Activated naive CD4-positive, alpha-beta T cell treated with anti-CD3 and anti-CD28 coated beads, Interleukin-2, amount 50 U/mL, for 16 hours (primary cell): ENCODE measurements at regions not wholly inside any gene's neighbourhood (a gene's known extent, or its start where the extent isn't known, plus 50 kb on each side); places are given as distances from the start of the nearest gene placed in this dataset.

Source experiments
- DNase-seq: peaks from one replicate; pipeline ENCODE4 v3.0.0-alpha.2; 2020

DNA sequence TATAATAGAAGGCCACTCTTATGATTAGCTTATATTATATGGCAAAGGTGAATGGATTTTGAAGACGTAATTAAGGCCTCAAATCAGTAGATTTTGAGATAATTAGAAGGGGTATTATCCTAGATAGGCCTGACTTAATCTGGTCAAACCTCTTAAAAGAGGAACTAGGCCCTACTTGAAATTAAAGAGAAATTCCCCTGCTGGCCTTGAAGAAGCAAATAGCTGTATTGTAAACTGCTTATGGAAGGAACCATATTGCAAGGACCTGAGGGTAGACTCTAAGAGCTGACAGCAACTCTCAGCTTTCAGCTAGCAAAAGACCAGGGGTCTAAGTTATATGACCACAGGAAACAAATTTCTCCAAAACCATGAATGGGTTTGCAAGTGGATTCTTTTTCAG, 219.0 kb upstream of the ONECUT1 start:
- DNase-seq: no peak

DNA sequence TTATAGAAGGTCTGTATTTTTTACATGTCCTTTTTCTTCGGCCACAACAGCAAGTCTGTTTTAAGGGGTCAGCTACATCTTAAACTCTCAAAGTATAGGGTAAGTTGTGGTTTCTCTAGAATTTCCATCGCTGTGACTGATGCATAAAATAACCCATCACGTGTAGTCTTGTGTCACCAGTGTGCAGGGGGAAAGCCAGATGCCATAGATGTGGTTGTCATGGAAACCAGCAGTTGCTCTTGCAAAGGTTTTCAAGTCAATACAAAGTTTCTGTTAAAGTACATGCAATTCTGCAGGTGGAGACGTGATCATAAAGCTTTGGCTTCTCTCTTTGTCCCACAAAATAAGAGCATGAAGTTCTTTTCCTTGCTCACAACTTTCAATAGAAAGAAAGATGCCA, 210.3 kb upstream of the ONECUT1 start:
- DNase-seq: no peak

DNA sequence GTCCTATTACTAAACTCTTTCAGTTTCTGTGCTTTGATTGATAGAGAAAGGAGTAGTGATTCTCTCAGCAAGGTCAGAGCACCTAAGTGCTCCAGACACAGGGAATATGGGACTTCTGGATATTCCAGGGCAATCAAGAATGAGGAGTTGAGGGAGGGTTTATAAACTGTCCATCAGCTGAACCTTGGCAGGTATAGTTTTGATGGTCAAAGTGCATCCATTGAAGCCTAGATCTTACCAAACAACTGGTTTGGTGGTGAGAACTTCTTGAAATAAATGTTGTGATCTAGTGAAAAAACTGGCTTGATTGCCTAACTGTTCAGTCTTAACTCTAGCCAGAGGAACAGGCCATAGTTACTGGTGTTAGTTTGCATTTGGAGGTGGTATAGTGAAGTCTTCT, 207.0 kb upstream of the ONECUT1 start:
- DNase-seq: no peak

DNA sequence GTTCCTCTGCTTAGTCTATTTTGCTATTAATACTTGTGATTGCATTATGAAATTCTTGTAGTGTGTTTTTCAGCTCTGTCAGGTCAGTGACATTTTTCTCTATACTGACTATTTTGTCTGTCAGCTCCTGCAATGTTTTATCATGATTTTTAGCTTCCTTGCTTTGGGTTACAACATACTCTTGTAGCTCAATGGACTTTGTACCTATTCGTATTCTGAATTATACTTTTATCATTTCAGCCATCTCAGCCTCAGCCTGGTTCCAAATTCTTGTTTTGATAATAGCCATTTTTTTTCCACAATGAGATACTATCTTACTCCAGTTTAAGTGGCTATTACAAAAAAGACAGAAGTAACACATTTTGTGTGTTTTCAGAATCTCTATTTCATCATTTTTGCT, 204.2 kb upstream of the ONECUT1 start:
- no peak for DNase-seq

DNA sequence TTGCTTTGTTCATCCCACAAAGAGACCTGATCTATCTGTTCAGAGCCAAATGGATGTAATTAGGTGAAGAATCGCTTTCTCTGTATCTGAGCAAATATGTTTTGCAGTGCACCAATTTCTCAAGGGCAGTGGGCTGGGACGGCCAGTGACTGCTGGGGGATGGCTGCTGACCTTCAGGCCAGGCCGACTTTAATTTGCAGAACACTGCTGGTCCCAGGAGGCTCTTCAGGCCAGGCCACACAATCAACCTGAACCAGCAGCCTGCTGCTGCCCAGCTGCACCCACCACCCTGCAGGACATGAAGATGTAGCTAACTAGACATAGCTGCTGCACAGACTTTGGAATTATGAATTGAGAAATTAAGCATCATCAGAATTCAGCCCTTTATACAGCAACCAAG, 194.4 kb upstream of the ONECUT1 start:
- no peak for DNase-seq

DNA sequence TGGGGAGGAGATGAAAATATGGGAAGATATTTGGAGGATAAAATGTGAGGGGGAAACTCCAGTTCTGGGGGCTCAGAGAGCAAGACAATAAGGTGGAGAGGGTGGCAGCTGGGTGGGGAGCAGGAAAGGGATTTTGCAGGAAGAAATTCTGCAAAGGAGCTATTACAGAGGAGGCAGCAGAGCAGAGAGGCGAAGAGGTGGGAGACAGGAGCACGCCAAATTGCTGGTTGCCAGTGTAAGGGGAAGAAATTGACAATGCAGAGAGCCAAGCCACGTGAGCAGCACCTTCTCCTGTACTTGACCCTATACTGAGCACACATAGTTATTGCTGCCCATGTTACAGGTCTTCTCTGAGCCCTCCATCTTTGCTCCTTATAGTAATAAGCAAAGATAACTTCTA, 190.3 kb upstream of the ONECUT1 start:
- DNase-seq: no peak

DNA sequence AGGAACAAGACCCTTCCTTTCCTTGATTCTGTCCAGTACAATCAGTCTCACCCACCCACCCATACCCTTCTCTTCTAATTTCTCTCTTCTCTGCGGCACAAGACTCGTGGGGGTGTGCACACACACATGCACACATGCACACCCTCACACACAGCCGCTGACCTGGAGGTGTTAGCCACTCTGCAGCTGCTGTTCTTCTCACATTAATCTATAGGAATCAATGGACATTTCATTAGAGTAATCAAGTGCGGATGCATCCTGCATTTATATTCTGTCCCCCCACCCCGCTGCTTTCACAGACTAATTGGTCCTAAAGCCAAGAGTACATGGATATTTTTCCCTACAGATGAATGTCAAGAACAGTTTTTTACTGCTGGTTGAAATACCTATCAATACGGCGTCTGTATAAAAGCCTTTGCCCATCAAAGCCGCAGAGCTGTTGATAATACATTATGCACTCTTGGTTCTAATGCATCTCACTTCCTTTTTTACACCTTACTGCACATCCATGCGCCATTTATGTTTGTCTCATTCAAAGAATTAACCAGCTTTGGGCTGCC, 186.5 kb upstream of the ONECUT1 start:
- DNase-seq: no peak

DNA sequence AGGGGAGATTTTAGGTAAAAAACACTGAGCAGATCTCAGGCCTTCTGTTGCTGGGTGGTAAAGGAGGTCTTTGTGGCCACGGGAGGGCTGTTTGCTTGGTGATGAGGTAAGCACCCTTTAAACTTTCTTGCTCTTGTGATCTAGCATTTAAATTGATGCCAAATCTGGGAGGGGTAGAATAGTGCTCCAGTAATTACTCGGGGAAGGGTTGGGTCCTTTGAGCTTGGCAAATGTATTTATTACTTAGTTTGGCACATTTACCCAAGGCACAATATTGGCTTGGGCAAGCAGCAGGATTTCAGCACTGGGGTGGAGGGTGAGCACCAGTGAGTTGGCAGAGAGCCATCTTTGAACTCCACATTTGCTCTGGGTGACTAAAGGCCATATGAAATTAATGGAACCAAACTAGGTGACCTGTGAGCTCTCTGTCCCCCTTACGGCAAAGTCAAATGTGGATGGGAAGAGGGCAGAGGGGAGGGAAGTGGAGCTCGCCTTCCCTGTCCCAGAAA, 185.9 kb upstream of the ONECUT1 start:
- no peak for DNase-seq

DNA sequence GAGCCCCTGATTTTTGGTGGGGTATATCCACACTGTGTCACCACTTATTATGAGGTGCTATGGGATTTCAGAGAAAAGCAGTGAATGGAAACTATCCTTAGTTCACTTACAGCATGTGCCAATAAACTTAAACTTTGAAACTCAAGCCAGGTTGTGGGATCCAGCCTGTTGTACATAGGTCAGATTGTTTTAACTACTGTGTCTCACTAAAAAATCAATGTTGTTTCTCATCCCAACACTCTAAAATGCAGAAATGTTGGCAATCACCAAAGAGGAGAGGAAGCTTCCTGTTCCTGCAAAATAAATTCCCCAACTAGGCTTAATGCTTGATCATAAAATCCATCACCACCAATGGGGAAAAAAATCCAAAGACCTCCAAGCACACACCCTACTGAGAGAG, 173.7 kb upstream of the ONECUT1 start:
- DNase-seq: no peak

DNA sequence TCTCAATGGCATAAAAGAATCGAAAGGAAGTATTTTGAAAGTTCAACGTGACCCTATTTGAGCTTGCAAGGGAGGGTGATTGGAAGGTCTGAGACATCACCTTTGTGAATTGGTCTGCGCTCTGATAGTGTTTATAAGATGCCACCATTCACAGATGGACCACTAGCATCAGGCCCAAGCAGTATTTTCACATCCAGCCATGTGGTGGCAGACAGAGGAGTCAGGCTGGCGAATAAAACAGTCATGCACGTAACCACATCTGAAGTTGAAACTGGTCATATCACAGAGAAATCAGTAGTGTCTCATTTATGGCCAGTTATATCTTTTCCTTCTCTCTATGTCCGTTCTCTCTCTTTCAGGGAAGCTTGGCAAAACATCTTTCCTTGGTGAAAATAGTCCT, 170.1 kb upstream of the ONECUT1 start:
- no peak for DNase-seq

DNA sequence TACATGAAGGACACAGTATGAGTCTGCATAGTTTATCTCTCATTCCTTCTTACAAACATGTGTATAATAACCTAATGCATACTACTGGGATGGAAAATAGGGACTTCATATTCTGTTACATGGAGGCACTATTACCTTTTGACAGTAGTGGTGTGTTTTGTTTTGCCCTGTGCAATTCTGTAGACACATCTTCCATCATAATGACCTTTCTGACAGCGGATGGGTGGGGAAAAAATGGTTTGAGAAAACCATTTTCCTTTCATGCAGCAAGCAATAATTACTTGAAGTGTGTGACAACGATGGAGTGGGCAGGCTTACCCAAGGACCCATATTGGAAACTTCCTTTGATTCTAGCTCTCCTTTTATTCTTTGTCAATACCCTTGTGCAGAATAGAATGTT, 153.6 kb upstream of the ONECUT1 start:
- no peak for DNase-seq

DNA sequence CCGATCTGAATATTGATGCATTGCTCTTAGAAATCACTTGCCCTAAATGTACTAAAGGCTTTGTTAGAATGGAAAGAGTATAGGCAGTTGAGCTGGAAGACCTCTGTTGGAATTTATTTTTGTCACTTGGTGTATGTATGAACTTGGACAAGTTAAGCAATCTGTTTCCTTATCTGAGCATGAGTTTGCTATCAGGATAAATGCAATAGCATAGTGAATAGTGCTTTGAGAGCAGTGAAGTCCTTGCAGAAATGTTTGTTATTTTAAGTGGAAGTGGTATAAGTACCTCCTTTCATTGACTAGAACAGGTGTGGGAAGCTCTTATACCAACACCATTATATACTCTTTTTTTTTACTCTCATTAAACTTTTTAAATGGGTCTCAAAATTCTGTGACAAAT, 146.4 kb upstream of the ONECUT1 start:
- DNase-seq: no peak

DNA sequence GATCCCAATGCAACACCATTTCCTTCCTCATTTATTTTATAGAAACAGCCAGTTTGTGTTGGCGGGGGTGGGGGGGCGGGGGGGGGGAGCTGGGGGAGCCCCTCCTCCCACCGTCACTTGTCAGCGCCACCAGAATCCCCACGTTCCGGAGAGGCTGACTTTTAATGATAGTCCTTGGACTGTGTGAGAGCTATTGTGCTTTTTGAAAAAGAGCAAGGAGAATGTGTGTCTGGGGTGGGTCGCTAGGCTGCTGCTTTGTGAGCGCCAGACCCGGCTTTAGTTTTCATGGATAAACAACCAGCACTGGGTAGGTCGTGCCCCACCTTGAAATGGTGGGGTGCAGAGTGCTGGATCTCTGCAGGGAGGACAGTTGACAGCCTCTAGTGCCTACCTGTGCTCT, 135.0 kb upstream of the ONECUT1 start:
- no peak for DNase-seq

DNA sequence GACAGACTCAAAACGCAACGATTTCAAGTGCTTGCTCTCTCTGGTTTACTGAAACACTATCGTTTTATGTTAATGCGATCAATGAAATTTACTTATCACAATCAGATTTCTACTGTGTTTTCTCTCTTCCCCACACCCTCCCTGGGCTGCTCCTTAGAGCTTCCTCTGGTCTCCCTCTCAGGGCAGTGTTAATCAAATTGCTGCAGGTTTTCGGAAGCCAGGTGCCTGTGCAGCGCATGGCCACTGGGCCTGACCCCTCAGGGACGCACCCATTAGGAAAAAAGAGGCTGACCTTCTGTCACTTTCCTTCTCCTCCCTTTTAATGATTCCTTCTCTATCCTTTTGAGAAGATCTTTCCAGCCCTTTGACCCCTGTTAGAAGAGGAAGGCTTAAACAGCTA, 134.5 kb upstream of the ONECUT1 start:
- DNase-seq: no peak

DNA sequence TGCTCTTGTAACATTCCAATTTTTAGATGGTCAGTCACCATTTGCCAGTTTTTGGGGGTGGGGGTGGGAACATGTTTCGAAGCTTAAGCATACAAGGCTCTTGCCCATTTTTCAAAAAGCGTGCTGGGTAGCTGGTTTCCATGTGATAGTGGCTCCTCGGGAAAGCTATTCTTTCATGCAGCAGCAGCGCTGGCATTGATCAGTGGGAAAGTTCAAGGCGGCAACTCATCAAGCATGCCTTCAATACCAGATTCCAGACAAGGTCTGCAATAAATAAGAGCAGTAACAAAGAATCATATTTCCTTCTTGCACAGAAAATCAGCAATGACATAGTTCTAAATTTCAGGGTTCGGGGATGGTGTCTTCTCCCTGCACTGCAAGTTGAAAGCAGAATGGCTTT, 133.5 kb upstream of the ONECUT1 start:
- no peak for DNase-seq

DNA sequence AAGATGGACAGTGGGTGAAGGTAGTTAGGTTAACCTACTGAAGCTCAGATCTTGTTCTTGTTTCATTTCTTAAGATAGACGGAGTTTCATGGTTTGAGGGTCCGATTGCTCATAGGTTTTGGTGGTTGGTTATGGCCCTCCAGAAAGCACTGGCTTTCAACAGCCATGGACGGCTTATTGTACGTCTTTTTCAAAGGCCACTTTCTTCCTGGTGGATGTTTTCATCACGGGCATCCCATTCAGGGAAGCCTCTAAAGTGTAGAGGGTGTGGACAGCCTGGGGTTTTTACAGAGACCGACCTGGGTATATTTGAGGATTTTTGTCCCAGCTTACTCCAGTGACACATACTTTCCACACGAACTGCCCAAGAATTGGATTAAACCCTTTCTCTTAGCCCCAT, 132.7 kb upstream of the ONECUT1 start:
- DNase-seq: no peak

DNA sequence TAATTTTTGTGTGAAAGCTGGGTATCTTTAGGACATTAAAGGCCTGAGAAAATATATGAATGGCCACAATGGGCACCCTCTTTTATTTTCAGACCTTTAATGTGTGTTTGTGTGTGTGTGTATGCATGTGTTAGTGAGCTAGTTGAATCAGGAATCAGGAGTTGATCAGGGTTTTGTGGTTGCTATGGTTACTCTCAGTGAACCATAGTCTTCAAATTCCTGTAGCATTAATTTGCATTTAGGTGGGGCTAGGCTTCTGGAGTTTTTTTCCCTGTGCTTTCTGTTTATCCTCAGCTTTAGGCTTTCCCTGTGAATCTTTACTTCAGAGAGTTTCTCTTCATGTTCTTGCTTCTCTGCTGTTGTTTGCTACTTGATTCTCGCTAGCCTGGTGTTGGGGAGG, 122.0 kb upstream of the ONECUT1 start:
- no peak for DNase-seq

DNA sequence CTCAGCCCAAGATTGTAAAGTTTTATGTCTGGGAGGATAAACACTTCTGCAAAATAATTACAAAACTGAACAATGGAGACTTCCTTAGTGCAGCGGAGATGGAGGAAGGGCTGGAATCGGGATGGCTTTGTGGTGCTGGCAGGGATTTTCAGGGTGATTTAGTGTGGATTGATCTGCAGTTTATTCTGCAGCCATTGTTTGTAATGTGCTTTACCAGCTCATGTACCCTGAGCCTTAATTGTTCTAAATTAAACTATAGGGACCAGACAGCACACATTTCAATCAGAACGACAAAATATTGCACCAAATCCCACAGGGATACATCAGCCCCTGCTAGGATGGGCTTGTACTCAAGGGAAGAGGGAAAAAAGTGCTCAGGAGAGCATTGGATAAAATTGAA, 103.2 kb upstream of the ONECUT1 start:
- no peak for DNase-seq

DNA sequence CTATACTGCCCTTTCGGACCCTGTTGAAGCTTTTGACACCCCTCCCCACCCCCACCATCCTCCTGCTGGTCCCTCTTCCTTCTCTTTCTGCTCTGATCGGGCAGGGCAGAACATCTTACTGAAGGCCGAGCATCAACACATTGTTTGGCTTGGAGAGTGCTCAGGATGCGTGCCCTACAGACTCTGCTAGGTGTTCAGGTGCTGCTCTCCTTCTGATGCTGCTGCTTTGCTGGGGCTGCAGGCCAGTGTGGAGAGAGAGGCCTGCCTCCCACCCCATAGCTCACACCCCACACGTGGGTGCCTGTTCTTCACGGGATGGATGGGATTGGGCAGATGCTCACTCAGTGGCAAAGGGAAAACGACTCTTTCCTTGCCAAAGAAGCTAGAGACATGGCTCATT, 89.8 kb upstream of the ONECUT1 start:
- no peak for DNase-seq

DNA sequence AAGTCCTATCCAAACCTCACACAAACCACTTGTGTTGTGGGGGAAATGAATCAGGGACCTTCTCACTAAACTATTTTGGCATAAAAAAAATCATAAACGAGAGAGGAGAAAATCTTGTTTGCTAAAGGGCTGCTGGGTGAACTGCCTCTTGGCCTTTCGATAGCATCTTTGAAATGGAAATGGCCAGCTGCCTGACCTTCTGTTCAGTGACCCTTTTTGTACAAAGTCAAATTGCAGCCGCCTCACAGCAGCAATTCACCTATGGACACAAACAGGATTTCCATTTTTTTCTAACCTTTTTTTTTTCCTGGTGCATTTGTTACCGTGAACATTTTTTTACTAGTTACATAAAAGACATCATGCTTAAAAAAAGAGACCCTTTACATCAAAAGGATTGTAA, 89.0 kb upstream of the ONECUT1 start:
- DNase-seq: no peak

DNA sequence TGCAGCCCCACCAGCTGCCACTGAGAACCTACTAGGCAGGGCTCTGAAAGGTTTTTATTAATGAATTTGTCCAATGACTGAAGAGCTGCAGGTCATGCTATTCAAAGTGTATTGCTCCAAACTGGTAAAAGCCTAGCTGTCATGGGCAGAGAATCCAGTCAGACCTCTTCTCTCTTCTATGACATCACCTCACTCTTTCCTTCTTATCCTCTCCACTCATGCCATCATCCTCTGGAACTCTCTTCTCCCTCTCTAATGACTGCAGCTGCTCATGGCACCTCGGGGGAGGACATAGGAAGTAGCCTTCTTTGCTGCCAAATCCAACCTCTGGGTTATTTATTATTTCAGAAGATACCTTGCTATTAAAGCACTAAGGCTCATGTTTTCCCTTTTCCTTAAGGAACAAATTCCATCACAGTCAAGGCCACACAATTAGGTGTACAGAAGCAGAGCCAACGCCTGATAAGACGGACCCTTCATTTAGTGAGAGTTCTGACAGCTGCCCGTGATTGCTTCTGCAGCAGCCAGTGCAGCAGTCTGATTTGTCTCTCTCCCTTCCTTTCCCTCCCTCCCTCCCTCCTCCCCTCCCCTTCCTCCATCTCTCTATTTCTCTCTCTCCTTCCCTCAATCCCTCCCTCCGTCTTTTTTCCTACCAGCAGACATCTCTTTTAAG, 87.0 kb upstream of the ONECUT1 start:
- DNase-seq: no peak

DNA sequence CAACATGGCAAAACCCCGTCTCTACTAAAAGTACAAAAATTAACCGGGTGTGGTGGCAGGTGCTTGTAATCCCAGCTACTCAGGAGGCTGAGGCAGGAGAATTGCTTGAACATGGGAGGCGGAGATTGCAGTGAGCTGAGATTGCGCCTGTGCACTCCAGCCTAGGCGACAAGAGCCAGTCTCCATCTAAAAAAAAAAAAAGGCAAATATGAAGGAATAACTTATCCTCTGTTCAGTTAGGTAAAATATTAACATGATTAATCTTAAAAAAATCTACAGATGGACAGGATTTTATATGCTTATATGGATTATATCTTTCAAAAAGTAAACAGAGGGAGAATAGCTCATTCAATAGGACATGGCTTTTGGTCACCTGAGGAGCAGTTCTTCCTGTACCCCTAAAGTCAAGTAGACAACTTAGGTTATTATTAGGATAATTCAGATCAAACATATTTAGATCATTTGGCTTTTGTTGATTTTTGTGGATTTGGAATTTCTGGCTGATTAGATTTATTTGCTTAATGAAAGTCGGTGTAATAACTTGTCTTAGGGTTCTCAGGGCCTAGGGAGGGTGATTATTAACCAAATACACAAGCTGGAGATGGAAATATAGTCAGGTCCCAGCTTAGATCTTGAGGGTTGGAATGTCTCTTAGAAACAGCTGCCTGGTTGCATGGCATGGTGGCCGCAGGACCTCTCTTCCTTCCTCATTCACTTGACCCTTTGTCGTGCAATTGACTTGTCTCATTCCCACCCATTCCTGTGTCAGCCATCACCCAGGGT, 82.1 kb upstream of the ONECUT1 start:
- no peak for DNase-seq

DNA sequence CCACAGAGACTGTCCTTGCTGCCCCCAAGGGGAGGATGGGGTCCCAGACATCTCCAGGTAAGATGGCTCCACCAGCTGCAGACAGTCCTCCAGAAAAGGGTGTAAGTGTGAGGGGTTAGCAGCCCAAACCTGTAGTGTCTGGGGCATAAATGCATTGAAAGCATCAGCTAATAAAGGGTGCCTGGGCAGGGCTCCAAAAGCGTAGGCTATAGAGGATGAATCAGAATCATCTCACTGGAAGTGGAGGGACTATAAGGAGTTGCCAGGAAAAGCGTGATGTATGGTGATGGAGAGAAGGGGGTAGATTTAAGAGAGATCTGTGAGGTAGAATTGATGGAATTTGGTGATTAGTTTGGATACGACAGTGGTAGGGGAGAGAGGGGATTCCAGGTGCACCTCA, 79.9 kb upstream of the ONECUT1 start:
- no peak for DNase-seq

DNA sequence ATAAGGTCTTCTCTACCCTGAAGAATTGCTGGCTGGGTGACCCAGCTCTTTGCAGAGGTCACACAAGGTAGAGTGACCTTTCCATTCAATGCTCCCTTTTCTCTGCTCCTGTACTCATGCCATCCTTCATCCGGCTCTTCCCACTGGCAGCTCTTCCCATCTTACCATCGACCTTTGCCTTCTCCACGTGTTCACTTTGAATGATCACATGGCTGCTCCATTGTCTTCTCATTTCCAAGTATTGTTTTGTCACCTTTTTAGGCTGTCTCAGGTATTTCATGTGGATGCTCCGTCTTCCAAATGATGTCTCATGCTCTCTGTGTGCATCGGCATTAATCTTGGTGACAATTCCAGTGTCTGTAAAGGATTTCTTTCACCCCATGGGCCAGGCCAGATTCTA, 76.6 kb upstream of the ONECUT1 start:
- DNase-seq: no peak

DNA sequence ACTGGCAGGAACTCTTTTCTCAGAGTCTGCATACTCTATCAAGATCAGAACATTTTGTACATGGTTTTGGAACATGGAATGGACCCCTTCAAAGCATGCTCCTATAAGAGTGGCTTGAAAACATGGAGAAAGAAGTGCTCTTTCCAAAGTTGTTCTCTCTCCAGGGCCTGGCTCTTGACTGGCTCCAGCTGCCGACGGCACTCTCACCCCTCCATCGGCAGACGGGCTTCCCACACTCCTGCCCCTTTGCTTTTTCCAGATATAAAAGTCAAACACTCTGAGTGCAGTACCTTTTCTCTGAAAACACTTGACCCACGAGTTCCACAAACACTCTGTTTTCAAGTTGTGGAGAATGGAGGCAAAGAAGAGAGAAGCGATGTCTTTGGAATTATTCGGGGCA, 72.5 kb upstream of the ONECUT1 start:
- no peak for DNase-seq
